Choroid plexus epithelial cell (primary cell): ENCODE measurements at regions not wholly inside any gene's neighbourhood (a gene's known extent, or its start where the extent isn't known, plus 50 kb on each side); places are given as distances from the start of the nearest gene placed in this dataset.

Experiments used
- DNase-seq: peaks from one replicate; pipeline ENCODE4 v3.0.0-alpha.2; 2010; ENCODE audit warnings: low read depth
- H3K4me3 ChIP-seq: 2 replicates; pipeline ENCODE4 v1.5.1; 2011; ENCODE audit warnings: low read depth, mild to moderate bottlenecking, control low read depth, low read length, moderate library complexity
- TF ChIP-seq, protein P1 (sequence below): conservative IDR thresholded peaks from 2 replicates; pipeline ENCODE4 v1.5.1; 2011; ENCODE audit warnings: low read depth, mild to moderate bottlenecking, control low read depth, inconsistent platforms, low read length, moderate library complexity

DNA sequence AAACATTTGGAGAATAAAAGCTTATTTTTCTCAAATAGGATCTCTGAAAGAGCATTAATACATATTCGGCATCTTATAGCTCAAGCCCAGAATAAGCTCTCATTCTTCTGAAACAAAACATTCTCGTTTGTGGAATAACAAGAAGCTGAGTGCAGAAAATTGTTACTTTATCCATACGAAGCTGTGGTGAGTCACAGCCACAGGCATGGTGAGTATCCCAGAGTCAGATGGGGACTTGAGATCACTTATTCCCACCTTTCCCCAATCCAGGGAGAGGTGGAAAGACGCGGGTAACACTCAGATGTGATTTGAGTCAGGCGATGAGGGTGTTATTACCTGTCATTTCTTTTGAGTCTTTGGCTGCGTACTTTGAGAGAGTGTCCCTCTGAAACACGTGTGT, 214.6 kb upstream of the TMEM132C start:
- TF ChIP-seq, protein P1, sequence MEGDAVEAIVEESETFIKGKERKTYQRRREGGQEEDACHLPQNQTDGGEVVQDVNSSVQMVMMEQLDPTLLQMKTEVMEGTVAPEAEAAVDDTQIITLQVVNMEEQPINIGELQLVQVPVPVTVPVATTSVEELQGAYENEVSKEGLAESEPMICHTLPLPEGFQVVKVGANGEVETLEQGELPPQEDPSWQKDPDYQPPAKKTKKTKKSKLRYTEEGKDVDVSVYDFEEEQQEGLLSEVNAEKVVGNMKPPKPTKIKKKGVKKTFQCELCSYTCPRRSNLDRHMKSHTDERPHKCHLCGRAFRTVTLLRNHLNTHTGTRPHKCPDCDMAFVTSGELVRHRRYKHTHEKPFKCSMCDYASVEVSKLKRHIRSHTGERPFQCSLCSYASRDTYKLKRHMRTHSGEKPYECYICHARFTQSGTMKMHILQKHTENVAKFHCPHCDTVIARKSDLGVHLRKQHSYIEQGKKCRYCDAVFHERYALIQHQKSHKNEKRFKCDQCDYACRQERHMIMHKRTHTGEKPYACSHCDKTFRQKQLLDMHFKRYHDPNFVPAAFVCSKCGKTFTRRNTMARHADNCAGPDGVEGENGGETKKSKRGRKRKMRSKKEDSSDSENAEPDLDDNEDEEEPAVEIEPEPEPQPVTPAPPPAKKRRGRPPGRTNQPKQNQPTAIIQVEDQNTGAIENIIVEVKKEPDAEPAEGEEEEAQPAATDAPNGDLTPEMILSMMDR: no peak
- no peak overlapping the region for H3K4me3 ChIP-seq
- peak; percentile 1 for DNase-seq

DNA sequence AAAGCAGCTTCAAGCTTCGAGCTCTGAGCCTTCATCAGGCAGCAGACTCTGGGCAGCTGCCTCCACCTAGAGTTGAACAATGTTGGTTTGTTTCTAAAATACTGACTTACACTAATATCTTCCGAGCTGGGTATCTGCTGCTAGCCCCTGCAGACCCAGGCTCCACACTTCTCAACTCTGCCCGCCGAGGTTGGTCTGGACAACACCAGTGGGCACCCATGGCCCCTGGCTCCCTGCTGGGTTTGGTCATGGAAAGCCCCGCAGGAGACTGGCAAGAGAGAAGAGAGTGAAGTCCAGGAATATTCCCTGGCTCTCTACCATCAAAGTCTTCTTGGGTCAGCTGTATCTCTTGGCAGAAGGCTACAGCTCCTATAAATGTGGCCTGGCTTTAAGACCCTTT, 214.2 kb upstream of the TMEM132C start:
- no peak for DNase-seq
- TF ChIP-seq, protein P1: no peak
- H3K4me3 ChIP-seq: no peak overlapping the region

DNA sequence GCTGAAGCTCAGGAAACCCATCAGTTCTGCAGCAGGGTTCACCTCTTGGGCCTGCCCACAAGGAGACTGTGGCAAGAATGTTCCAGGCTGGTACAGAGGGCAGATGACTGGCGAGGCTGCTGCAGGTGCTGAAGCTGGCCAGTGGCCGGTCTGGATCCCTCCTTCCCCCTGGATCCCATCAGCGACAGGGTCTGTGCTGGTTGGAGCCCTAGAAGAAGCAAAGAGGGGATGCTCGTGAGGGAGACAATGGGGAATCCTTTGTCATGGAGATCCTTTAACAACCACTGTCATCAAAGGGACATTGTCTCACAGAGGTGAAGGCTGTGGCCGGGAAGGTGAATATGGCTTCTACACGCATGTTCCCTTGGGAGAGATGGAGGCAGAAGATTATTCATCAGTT, 211.4 kb upstream of the TMEM132C start:
- TF ChIP-seq, protein P1: no peak

DNA sequence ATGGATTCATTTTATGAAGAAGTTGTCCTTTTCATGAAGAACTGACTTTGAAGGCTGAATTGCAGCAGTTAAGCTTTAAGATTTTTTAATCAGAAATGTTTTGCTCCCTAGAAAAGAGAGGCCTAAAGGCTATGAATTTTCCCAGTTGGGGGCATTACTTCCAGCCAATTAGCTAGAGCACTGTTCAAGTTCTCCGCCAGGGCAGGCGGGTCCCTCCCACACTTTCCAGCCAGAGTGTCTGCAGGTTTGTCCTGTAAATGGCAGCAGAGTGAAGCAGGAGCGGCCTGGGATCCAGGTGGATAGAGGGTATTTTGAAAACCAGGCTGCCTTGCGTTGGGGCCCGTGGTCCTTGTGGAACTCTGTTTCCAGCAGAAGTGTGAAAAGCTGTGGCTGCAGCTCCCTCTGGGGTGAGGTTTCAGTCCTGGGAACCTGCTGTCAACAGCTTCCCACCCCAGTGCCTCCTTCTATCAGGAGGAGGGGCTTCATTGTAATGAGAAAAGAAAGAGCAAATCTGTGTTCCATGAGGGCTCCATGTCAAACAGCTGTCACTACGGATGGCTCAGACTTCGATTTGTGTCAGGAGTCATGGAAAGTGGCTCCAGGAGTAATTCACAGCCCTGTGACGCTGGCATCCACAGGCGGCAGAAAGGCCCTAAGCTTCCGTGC, 210.7 kb upstream of the TMEM132C start:
- no peak for DNase-seq
- TF ChIP-seq, protein P1: no peak
- H3K4me3 ChIP-seq: no peak overlapping the region

More for the DNA sequence above, 211.4 kb upstream of the TMEM132C start:
- no peak for DNase-seq
- no peak overlapping the region for H3K4me3 ChIP-seq

DNA sequence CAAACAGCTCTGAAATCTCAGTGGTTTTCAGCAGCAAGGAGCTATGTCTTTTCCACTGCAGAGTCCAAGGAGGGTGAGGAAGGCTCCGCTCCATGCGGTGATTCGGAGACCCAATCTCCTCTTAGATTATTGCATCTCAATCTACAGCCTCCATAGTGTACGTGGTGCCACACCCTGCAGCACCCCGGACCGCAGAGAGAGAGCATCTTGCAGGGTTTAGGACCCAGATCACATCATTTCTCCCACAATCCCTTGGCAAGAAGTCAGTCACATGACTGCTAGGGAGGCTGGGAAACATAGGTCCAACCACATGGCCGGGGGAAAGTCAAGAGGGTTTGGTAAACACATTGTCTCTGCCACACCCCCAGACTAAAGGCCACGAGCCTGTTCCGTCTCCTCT, 209.4 kb upstream of the TMEM132C start:
- no peak for DNase-seq
- TF ChIP-seq, protein P1: no peak
- H3K4me3 ChIP-seq: no peak overlapping the region

DNA sequence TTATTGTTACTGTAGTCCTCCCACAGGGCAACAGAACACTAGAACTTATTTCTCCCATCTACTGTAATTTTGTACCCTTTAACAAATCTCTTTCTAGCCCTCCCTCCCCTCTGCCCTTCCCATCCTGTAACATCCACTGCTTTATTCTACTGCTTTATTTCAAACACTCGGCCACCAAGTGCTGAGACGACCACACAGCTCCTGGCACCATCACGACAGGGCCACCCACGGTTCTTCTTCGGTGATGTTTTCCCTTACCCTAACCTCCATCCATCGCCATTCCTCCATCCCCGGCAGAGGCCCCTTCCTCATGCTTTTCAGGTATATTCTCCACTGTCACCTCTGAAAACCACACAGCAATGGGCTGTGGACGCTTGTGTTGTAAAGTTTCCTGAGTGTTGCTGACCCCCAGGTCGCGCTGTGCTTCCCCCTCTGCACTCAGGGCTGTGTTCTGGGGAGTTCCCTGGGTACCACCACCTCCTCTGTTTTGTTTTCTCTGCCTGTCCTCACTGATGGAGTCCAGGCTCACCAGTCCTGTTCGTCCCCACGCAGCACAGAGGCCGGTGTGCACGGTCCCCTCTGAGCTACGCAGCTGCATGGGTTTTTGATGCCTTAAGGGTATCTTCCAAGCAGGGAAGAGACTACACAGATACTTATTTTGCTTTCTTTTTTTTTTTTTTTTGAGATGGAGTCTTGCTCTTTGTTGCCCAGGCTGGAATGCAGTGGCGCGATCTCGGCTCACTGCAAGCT, 207.2 kb upstream of the TMEM132C start:
- TF ChIP-seq, protein P1: no peak
- H3K4me3 ChIP-seq: no peak overlapping the region
- no peak for DNase-seq
